ENCODE measurements at regions not wholly inside any gene's neighbourhood (a gene's known extent, or its start where the extent isn't known, plus 50 kb on each side); places are given as distances from the start of the nearest gene placed in this dataset.

DNA sequence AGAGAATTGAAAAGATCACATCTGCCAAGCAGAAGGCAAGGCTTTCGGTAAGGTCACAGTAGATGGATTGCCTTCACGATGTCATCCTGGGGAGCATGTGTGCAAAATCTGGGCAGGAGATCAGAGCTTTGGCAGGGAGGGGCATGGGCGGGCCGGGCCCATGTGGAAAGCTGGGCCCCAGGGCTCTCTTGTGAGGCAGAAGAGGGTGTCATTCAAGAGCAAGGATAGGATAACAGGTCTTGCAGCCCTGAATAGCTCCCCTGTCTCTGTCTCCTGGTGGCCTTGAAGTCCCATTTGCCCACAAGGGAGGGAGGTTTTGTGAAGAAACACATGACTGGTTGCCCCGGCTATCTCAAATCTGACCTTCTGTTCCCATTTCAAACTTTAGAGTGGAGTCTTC, 172.0 kb downstream of the OPA1 start:
- Histone ChIP-seq H3K4me2 (ENCODE audit: insufficient read depth in 1 of 2, low read depth in 2 of 2, low read length in 2 of 2) (no peak overlapping the region), H3K27me3 (replicated peaks in 1 of 4; ENCODE audit: control insufficient read depth in 3 of 4, extremely low read depth in 1 of 4, insufficient read depth in 3 of 4, low read length in 3 of 4) (no peaks in the 10 kb centered on the region), H4K20me1 (replicated peaks in 1 of 2; ENCODE audit: control insufficient read depth in 1 of 2, insufficient read depth in 2 of 2, low read length in 2 of 2) (no peaks in the 10 kb centered on the region), H4K5ac (ENCODE audit: insufficient read length, low read depth, low read length) (no peak overlapping the region), H4K8ac (ENCODE audit: extremely low read depth, insufficient read depth, low read length) (no peak overlapping the region), H3K14ac (ENCODE audit: insufficient read length) (no peak overlapping the region), H3K56ac (replicated peaks; ENCODE audit: insufficient read length, low read depth, low read length) (no peak overlapping the region), H3K4ac (replicated peaks; ENCODE audit: insufficient read length, low read depth, low read length) (no peak overlapping the region), H3K4me1 (replicated peaks in 1 of 4; ENCODE audit: control insufficient read depth in 3 of 4, insufficient read depth in 4 of 4, low read length in 3 of 4) (peaks cover 0 to 4% (median 0%) of the 10 kb centered on the region in 4 experiments; a peak in 1 of 7 replicates), H2BK15ac (ENCODE audit: low read length) (no peak overlapping the region), H4K91ac (replicated peaks; ENCODE audit: insufficient read length, low read length) (no peak overlapping the region), H3K36me3 (ENCODE audit: control insufficient read depth in 2 of 4, insufficient read depth in 4 of 4, low read length in 3 of 4) (no peaks in the 10 kb centered on the region), H3K9me3 (ENCODE audit: insufficient read depth in 2 of 2, low read depth in 1 of 2, low read length in 1 of 2) (peaks cover 0 to 2% of the 10 kb centered on the region in 2 experiments; a peak in 1 of 4 replicates), H2AK5ac (ENCODE audit: low read depth, low read length) (no peak overlapping the region), H3K79me1 (ENCODE audit: low read depth, low read length) (no peaks in the 10 kb centered on the region), H3K23ac (ENCODE audit: insufficient read length) (no peak overlapping the region), H2AFZ (ENCODE audit: low read length) (no peak overlapping the region), H3K9ac (replicated peaks in 1 of 4; ENCODE audit: extremely low read depth in 1 of 4, low read depth in 3 of 4, low read length in 3 of 4) (no peak overlapping the region), H3K27ac (ENCODE audit: low read depth, low read length) (no peak overlapping the region), H3K18ac (ENCODE audit: extremely low read depth, low read length) (no peak overlapping the region), H2BK120ac (replicated peaks; ENCODE audit: low read depth, low read length) (no peak overlapping the region), H2BK20ac (ENCODE audit: low read length) (no peak overlapping the region), H2BK5ac (ENCODE audit: low read depth, low read length) (no peak overlapping the region), H2BK12ac (ENCODE audit: low read depth, low read length) (no peak overlapping the region), H3K4me3 (ENCODE audit: extremely low read depth in 1 of 4, insufficient read depth in 2 of 4, low read depth in 3 of 4, low read length in 4 of 4) (no peak overlapping the region), H3K79me2 (ENCODE audit: control insufficient read depth in 1 of 2, insufficient read depth in 2 of 2, low read length in 2 of 2) (no peaks in the 10 kb centered on the region; a peak in 1 of 4 replicates), H3K23me2 (ENCODE audit: low read depth, low read length) (no peaks in the 10 kb centered on the region)
- ChIA-PET POLR2A (ENCODE audit: partially characterized antibody) (no interaction called here), CTCF (ENCODE audit: partially characterized antibody) (interaction anchor here (1.4 to 4.0 kb wide), 2 partner anchors 15 to 563 kb away, joined by 3 to 24 read pairs; no protein-coding TSS in a partner anchor)
- no peak for FAIRE-seq
- no peak for DNase-seq (ENCODE audit: low read depth in 1 of 2, low spot score in 2 of 2)
- 93% methylated on average over 5 of the region's 5 CpGs; no CpG with 5 or more reads in 1 of the 2 experiments for WGBS, 2 experiments (ENCODE audit: extremely low coverage in 1 of 2, insufficient coverage in 1 of 2, insufficient read length in 1 of 2, insufficient replicate concordance in 2 of 2, low coverage in 1 of 2, low lambda C conversion rate in 2 of 2, missing lambda C conversion rate in 1 of 2)
- TF ChIP-seq TBP (IDR thresholded peaks at IDR 0.05; ENCODE audit: low read depth, low read length), result no peak
- no peak for TF ChIP-seq SUZ12 (IDR thresholded peaks at IDR 0.05; ENCODE audit: low read length)
- TF ChIP-seq BCL11A (IDR thresholded peaks at IDR 0.05; ENCODE audit: low read depth in 2 of 2, low read length in 2 of 2), result no peak
- no peak for TF ChIP-seq YY1 (IDR thresholded peaks at IDR 0.05; ENCODE audit: low read depth, low read length)
- no peak for TF ChIP-seq POU5F1 (IDR thresholded peaks at IDR 0.05; ENCODE audit: low read depth, low read length)
- no peak for TF ChIP-seq HDAC6 (IDR thresholded peaks at IDR 0.05; ENCODE audit: low read depth, low read length)
- TF ChIP-seq RXRA (IDR thresholded peaks at IDR 0.05; ENCODE audit: insufficient read depth, low read depth, low read length), result no peak
- no peak for TF ChIP-seq GABPA (IDR thresholded peaks at IDR 0.05; ENCODE audit: borderline replicate concordance, insufficient read depth, low read length)
- no peak for TF ChIP-seq SP1 (IDR thresholded peaks at IDR 0.05; ENCODE audit: low read depth, low read length)
- no peak for TF ChIP-seq TAF1 (IDR thresholded peaks at IDR 0.05; ENCODE audit: low read depth, low read length)
- no peak for TF ChIP-seq SIRT6 (IDR thresholded peaks at IDR 0.05; ENCODE audit: low read length)
- TF ChIP-seq MAX (IDR thresholded peaks at IDR 0.05), result no peak
- TF ChIP-seq NRF1 (IDR thresholded peaks at IDR 0.05; ENCODE audit: low read depth, low read length), result no peak
- no peak for TF ChIP-seq HDAC2 (IDR thresholded peaks at IDR 0.05; ENCODE audit: borderline replicate concordance in 1 of 2, low read depth in 2 of 2, low read length in 2 of 2)
- TF ChIP-seq EP300 (IDR thresholded peaks at IDR 0.05; ENCODE audit: borderline replicate concordance in 1 of 2, low read depth in 2 of 2, low read length in 2 of 2), result no peak

Data from H1 (cell line).